Peyer's patch (tissue), 4 donors: ENCODE measurements at regions not wholly inside any gene's neighbourhood (a gene's known extent, or its start where the extent isn't known, plus 50 kb on each side); places are given as distances from the start of the nearest gene placed in this dataset.

ENCODE experiments used
- DNase-seq, 3 donors: peaks; one replicate each; pipeline ENCODE4 v3.0.0-alpha.2; 2017 to 2019
- H3K27ac ChIP-seq, 4 donors: fragments of 200-600 bp; sonication (generic); one replicate each; pipeline ENCODE4 v1.5.1; 2016 to 2019
- H3K27me3 ChIP-seq, 2 donors: fragments of 200-600 bp; sonication (generic); one replicate each; pipeline ENCODE4 v1.5.1; 2019
- H3K36me3 ChIP-seq, 3 donors: fragments of 200-600 bp; sonication (generic); one replicate each; pipeline ENCODE4 v1.5.1; 2016 to 2019
- H3K4me1 ChIP-seq, 4 donors: fragments of 200-600 bp; sonication (generic); one replicate each; pipeline ENCODE4 v1.5.1; 2016 to 2019
- H3K4me3 ChIP-seq, 4 donors: fragments of 200-600 bp; sonication (generic); 1 replicate in 3 of 4; 2 replicates in 1 of 4; pipeline ENCODE4 v1.5.1; 2016 to 2019; ENCODE audit warnings: mild to moderate bottlenecking in 1 of 4
- H3K9me3 ChIP-seq, 4 donors: fragments of 200-600 bp; sonication (generic); one replicate each; pipeline ENCODE4 v1.5.1; 2016 to 2019; ENCODE audit warnings: mild to moderate bottlenecking in 1 of 4
- CTCF ChIP-seq, 6 experiments: fragments of 450-650 bp in 4 of 6; fragments of 200-600 bp in 2 of 6; sonication (generic) in 1 of 6; IDR thresholded peaks; one replicate each; pipeline ENCODE4 v1.5.1; 2017 to 2019; ENCODE audit warnings: antibody characterized with exemption in 6 of 6, mild to moderate bottlenecking in 3 of 6, moderate library complexity in 1 of 6
- POLR2A ChIP-seq, 2 donors: fragments of 450-650 bp; IDR thresholded peaks; one replicate each; pipeline ENCODE4 v1.5.1; 2017; ENCODE audit warnings: antibody characterized with exemption in 2 of 2, mild to moderate bottlenecking in 2 of 2, moderate library complexity in 2 of 2

DNA sequence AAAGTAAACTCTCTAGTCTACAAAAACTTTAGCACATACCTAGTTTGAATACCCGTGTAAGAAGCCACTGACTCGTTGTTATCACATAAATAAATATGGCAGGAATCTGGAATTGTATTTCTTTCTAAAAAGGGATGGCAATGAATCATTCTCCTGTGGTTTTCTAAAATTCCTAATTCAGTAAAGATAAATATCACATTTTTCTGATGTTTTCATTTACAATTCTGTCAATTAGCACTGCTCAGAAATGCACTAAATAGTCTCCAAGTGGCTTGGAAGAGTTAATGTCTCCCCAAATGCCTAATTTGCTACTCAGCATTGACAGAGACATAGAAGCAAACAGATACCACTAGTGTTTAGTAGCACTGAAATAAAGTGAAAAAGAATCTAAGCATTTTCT is 547.7 kb upstream of the SLITRK1 start:
- H3K27ac ChIP-seq = no peak overlapping the region
- DNase-seq = no peak
- H3K4me1 ChIP-seq = no peaks in the 10 kb centered on the region
- no peaks in the 10 kb centered on the region for H3K27me3 ChIP-seq
- no peaks in the 10 kb centered on the region for H3K9me3 ChIP-seq
- H3K36me3 ChIP-seq = no peaks in the 10 kb centered on the region
- H3K4me3 ChIP-seq = no peak overlapping the region
- TF ChIP-seq POLR2A (IDR thresholded peaks at IDR 0.05) = no peak
- TF ChIP-seq CTCF (IDR thresholded peaks at IDR 0.05) = no peak

- Histone ChIP-seq H3K4me1 (no peaks in the 10 kb centered on the region), H3K9me3 (no peaks in the 10 kb centered on the region), H3K27me3 (no peaks in the 10 kb centered on the region), H3K27ac (no peak overlapping the region), H3K4me3 (no peak overlapping the region), H3K36me3 (no peaks in the 10 kb centered on the region)
- DNase-seq = no peak
- TF ChIP-seq POLR2A (IDR thresholded peaks at IDR 0.05) (no peak), CTCF (IDR thresholded peaks at IDR 0.05) (no peak)
Observed at GRCh38 chr13:84418041-84418440, 535.8 kb upstream of the SLITRK1 start.

DNA sequence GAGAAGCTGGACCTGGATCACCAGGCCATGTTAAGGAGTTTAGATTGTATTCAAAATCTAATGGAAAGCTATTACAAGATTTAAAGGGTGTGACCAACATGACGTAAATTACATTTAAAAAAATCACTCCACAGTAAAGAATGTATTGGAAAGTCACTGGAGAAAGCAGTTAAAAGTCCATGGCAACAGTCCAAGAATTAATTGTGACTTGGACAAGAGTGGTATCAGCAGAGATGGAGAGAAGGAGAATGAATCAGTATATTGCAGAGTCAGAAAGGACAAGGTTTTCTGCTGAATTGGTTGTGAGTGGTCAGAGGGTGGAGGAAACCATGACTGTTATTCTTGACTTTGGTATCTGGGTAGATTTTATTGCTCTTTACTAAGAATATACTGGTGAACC is 535.1 kb upstream of the SLITRK1 start:
- TF ChIP-seq CTCF (IDR thresholded peaks at IDR 0.05) (no peak), POLR2A (IDR thresholded peaks at IDR 0.05) (no peak)
- no peaks in the 10 kb centered on the region for H3K4me1 ChIP-seq
- H3K9me3 ChIP-seq = no peaks in the 10 kb centered on the region
- no peak for DNase-seq
- H3K4me3 ChIP-seq = no peak overlapping the region
- H3K27me3 ChIP-seq = no peaks in the 10 kb centered on the region
- no peak overlapping the region for H3K27ac ChIP-seq
- H3K36me3 ChIP-seq = no peaks in the 10 kb centered on the region

DNA sequence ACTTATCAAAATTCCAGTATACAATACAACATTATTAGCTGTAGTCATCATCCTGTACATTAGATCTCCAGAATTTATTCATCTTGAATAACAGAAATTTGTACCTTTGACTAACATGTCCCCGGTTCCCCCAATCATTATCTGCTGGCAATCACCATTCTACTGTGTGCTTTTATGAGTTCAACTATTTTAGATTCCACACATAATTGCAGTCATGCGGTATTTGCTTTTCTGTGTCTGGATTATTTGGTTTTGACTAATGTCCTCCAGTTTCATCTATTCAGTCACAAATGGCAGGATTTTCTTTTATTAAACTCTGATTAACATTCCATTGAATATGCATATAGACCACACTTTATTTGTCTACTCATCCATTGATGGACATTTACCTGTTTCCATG is 530.7 kb upstream of the SLITRK1 start:
- no peak for DNase-seq
- no peaks in the 10 kb centered on the region for H3K9me3 ChIP-seq
- no peaks in the 10 kb centered on the region for H3K4me1 ChIP-seq
- no peaks in the 10 kb centered on the region for H3K27me3 ChIP-seq
- H3K27ac ChIP-seq = no peak overlapping the region
- TF ChIP-seq CTCF (IDR thresholded peaks at IDR 0.05) = no peak
- no peak for TF ChIP-seq POLR2A (IDR thresholded peaks at IDR 0.05)
- H3K4me3 ChIP-seq = no peak overlapping the region
- no peaks in the 10 kb centered on the region for H3K36me3 ChIP-seq

DNA sequence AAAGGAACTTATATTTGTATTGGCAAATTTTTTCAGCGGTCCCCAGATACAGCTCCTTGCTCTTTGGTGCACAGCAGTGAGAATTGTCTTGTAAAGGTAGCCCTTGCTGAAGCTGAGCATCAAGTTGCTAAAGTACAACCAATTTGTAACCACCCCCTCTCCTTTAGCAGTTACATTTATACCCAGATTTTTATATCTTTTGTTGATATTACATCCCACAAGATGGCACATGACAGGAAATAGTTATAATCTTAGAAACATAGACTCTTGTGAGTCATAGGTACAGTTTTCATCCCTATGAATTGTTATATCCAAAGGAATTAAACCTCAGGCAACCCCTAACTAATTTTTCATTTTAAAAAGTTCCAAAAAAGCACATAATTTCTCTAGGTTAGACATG is 523.0 kb upstream of the SLITRK1 start:
- Histone ChIP-seq H3K4me3 (no peak overlapping the region), H3K36me3 (no peaks in the 10 kb centered on the region), H3K4me1 (no peaks in the 10 kb centered on the region), H3K27ac (no peak overlapping the region), H3K27me3 (no peaks in the 10 kb centered on the region), H3K9me3 (no peaks in the 10 kb centered on the region)
- TF ChIP-seq POLR2A (IDR thresholded peaks at IDR 0.05) = no peak
- TF ChIP-seq CTCF (IDR thresholded peaks at IDR 0.05) = no peak
- no peak for DNase-seq

DNA sequence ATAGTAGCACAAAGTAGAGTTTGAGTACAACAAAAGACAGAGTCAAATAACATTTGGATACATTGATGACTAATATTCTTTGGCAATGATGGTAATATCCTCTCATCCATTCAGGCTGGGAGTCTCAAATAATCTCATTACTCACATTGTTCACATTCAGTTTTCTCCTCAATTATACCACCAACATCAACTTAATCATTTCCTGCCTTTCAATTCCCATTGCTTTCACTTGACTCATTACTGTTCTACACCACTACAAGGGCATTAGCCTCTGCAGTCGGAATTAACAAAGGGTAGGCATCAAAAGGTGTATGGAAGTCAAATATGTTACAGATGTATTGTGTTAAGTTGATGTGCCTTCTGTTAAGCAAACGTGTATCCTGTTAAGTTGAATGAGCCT is 518.4 kb upstream of the SLITRK1 start:
- H3K36me3 ChIP-seq = no peaks in the 10 kb centered on the region
- TF ChIP-seq POLR2A (IDR thresholded peaks at IDR 0.05) = no peak
- TF ChIP-seq CTCF (IDR thresholded peaks at IDR 0.05) = no peak
- H3K9me3 ChIP-seq = peaks cover 0 to 3% (median 0%) of the 10 kb centered on the region in 4 donors

More for the DNA sequence above, 518.4 kb upstream of the SLITRK1 start:
- H3K4me3 ChIP-seq = no peak overlapping the region
- no peaks in the 10 kb centered on the region for H3K4me1 ChIP-seq
- no peak overlapping the region for H3K27ac ChIP-seq
- no peaks in the 10 kb centered on the region for H3K27me3 ChIP-seq
- DNase-seq = no peak
